Stromal cell of bone marrow (primary cell): ENCODE measurements at regions not wholly inside any gene's neighbourhood (a gene's known extent, or its start where the extent isn't known, plus 50 kb on each side); places are given as distances from the start of the nearest gene placed in this dataset.
"Not testable (repeated sequence)": the region's sequence is repeated elsewhere in the genome, so short reads cannot be mapped to it uniquely, and the experiment has no call there.

Source experiments
- DNase-seq: peaks from one replicate; pipeline ENCODE4 v3.0.0-alpha.2; 2012; ENCODE audit warnings: low read depth

GRCh38 chr5:18457255-18457654 lies 823.0 kb downstream of the TAF11L14 start:
- no peak for DNase-seq

GRCh38 chr5:18461766-18462165 lies 827.5 kb downstream of the TAF11L14 start:
- no peak for DNase-seq

- DNase-seq: peak; percentile 6
These were observed 831.8 kb downstream of the TAF11L14 start for GRCh38 chr5:18465833-18466681.

- no peak for DNase-seq
These were observed 832.5 kb downstream of the TAF11L14 start for GRCh38 chr5:18466731-18467130.

- not testable (repeated sequence) for DNase-seq
These were observed 837.5 kb downstream of the TAF11L14 start for GRCh38 chr5:18471791-18472190.

GRCh38 chr5:18483451-18483850 lies 849.2 kb downstream of the TAF11L14 start:
- no peak for DNase-seq

- DNase-seq: no peak
These were observed 853.7 kb downstream of the TAF11L14 start for GRCh38 chr5:18487928-18488480.

- DNase-seq: no peak
These were observed 855.4 kb downstream of the TAF11L14 start for GRCh38 chr5:18489703-18490102.

- no peak for DNase-seq
These were observed 857.1 kb downstream of the TAF11L14 start for GRCh38 chr5:18491349-18491748.

GRCh38 chr5:18495157-18495556 lies 860.9 kb downstream of the TAF11L14 start:
- no peak for DNase-seq

GRCh38 chr5:18496041-18496440 lies 861.8 kb downstream of the TAF11L14 start:
- DNase-seq: no peak

GRCh38 chr5:18497089-18497488 lies 862.8 kb downstream of the TAF11L14 start:
- no peak for DNase-seq

GRCh38 chr5:18503797-18504328 lies 869.6 kb downstream of the TAF11L14 start:
- DNase-seq: no peak

- no peak for DNase-seq
These were observed 872.9 kb downstream of the TAF11L14 start for GRCh38 chr5:18507114-18507513.

GRCh38 chr5:18517641-18518380 lies 883.6 kb downstream of the TAF11L14 start:
- no peak for DNase-seq

GRCh38 chr5:18523380-18523779 lies 889.1 kb downstream of the TAF11L14 start:
- no peak for DNase-seq

GRCh38 chr5:18526792-18527405 lies 892.6 kb downstream of the TAF11L14 start:
- no peak for DNase-seq

- DNase-seq: no peak
These were observed 898.9 kb downstream of the TAF11L14 start for GRCh38 chr5:18533137-18533536.

- no peak for DNase-seq
These were observed 899.9 kb downstream of the TAF11L14 start for GRCh38 chr5:18534119-18534518.

GRCh38 chr5:18535753-18536152 lies 901.5 kb downstream of the TAF11L14 start:
- not testable (repeated sequence) for DNase-seq

GRCh38 chr5:18544421-18544820 lies 910.2 kb downstream of the TAF11L14 start:
- DNase-seq: no peak

GRCh38 chr5:18546591-18546990 lies 912.3 kb downstream of the TAF11L14 start:
- no peak for DNase-seq
